Pancreas (tissue), 10 donors: ENCODE measurements at regions not wholly inside any gene's neighbourhood (a gene's known extent, or its start where the extent isn't known, plus 50 kb on each side); places are given as distances from the start of the nearest gene placed in this dataset.
A peak's percentile ranks its signal among the peaks of the same experiment; 100 is the strongest.

Experiments used
- ATAC-seq, 4 donors: fragments of 200-7000 bp; cut with Tn5 transposase; one replicate each; pipeline versions ENCODE4 v1.8.0 to v1.9.1; 2020; ENCODE audit warnings: mild to moderate bottlenecking in 4 of 4, moderate library complexity in 4 of 4
- DNase-seq, 6 donors: peaks; one replicate each; pipeline ENCODE4 v3.0.0-alpha.2; 2020
- FAIRE-seq: peaks from 2 replicates; lab custom pipeline; 2012; peaks lifted over from hg19 to GRCh38; lab: Jason Lieb, UNC
- H3K27ac ChIP-seq, 4 donors: fragments of 200-600 bp; sonication (generic); 1 replicate in 3 of 4; 2 replicates in 1 of 4; pipeline versions ENCODE4 v1.5.0 to v1.8.0; 2020
- H3K27me3 ChIP-seq, 4 donors: fragments of 200-600 bp; one replicate each; pipeline ENCODE4 v1.8.0; 2021
- H3K36me3 ChIP-seq, 3 donors: fragments of 200-600 bp; sonication (generic) in 1 of 3; one replicate each; pipeline versions ENCODE4 v1.5.0 to v1.8.0; 2020 to 2021
- H3K4me1 ChIP-seq, 3 donors: fragments of 200-600 bp; one replicate each; pipeline ENCODE4 v1.8.0; 2021
- H3K4me3 ChIP-seq, 4 donors: fragments of 200-600 bp; sonication (generic) in 2 of 4; one replicate each; pipeline versions ENCODE4 v1.5.0 to v1.8.0; 2020 to 2021
- H3K9me3 ChIP-seq, 4 donors: fragments of 200-600 bp; one replicate each; pipeline ENCODE4 v1.8.0; 2021
- CTCF ChIP-seq, 4 donors: fragments of 200-600 bp; sonication (generic) in 3 of 4; IDR thresholded peaks; one replicate each; pipeline versions ENCODE4 v1.5.0 to v1.8.0; 2021; ENCODE audit warnings: antibody characterized with exemption in 4 of 4
- WGBS, 2 donors: extraction: QIAGEN DNeasy Blood & Tissue Kit; methylation state at CpG; one replicate each; pipeline ENCODE4 v1.1.7; 2013; 5-methylcytosine and 5-hydroxymethylcytosine counted together
- intact Hi-C, 3 donors: fragments of 100-400 bp; cut with DNase I; formaldehyde crosslinking; loops; one replicate each; pipeline versions ENCODE4 v1.11.1 to v1.14.2; 2022
- donor health status: healthy with polysubstance abuse.
- donor health status: DM: no; HTN: no; CAD: no; lungs with moderate emphysema.
- donor health status: DM: no; HTN: no; CAD: no.
- donor health status: control.
- donor health status: control.
- donor health status: Bipolar disorder and iron deficiency.
- donor health status: DM: yes; HTN: yes; CAD: no.
- donor health status: DM: no; HTN: no; CAD: no.
- donor health status: DM: no; HTN: no; CAD: no.
- donor health status: DM: yes; HTN: yes; CAD: no.

- intact Hi-C loops: no loop called here
- no peak for TF ChIP-seq CTCF (IDR thresholded peaks at IDR 0.05)
- Histone ChIP-seq H3K4me3 (no peak overlapping the region), H3K27ac (no peak overlapping the region), H3K36me3 (no peaks in the 10 kb centered on the region), H3K27me3 (no peaks in the 10 kb centered on the region), H3K9me3 (no peaks in the 10 kb centered on the region), H3K4me1 (peaks cover 0 to 3% (median 0%) of the 10 kb centered on the region in 3 donors)
- FAIRE-seq (no peak), ATAC-seq (peak in 3 of 4 donors; percentile 33 to 38 (median 33)), DNase-seq (peak in 5 of 6 donors; percentile 10 to 62 (median 37))
- 72 to 75% methylated on average over 4 of the region's 4 CpGs for WGBS, 2 donors
Measured at GRCh38 chr2:56444339-56444738, 260.5 kb downstream of the CCDC85A start.

GRCh38 chr2:56448403-56449001, 264.7 kb downstream of the CCDC85A start:
- peak in 1 of 6 donors; percentile 13 for DNase-seq
- TF ChIP-seq CTCF (IDR thresholded peaks at IDR 0.05): no peak
- ATAC-seq: peak; percentile 49 to 56 (median 56)
- Histone ChIP-seq H3K4me1 (peaks cover 0 to 9% (median 4%) of the 10 kb centered on the region in 3 donors), H3K36me3 (no peaks in the 10 kb centered on the region), H3K9me3 (no peaks in the 10 kb centered on the region), H3K27ac (peak overlapping the region in 2 of 4 donors; percentile 4 to 59), H3K27me3 (no peaks in the 10 kb centered on the region), H3K4me3 (no peak overlapping the region)
- intact Hi-C loops: no loop called here
- no peak for FAIRE-seq
- 10 to 16% methylated on average over 5 of the region's 5 CpGs for WGBS, 2 donors

GRCh38 chr2:56449002-56449431, 265.2 kb downstream of the CCDC85A start:
- Histone ChIP-seq H3K36me3 (no peaks in the 10 kb centered on the region), H3K27ac (peak overlapping the region in 2 of 4 donors; percentile 26 to 59), H3K9me3 (no peaks in the 10 kb centered on the region), H3K27me3 (no peaks in the 10 kb centered on the region), H3K4me1 (peaks cover 0 to 9% (median 4%) of the 10 kb centered on the region in 3 donors), H3K4me3 (peak overlapping the region in 1 of 4 donors; percentile 15)
- FAIRE-seq (no peak), ATAC-seq (peak; percentile 99), DNase-seq (peak in 5 of 6 donors; percentile 77 to 95 (median 80))
- intact Hi-C loops: no loop called here
- no peak for TF ChIP-seq CTCF (IDR thresholded peaks at IDR 0.05)
- WGBS, 2 donors: 6 to 8% methylated on average over 8 of the region's 8 CpGs

GRCh38 chr2:56449449-56449860, 265.7 kb downstream of the CCDC85A start:
- Histone ChIP-seq H3K27ac (peak overlapping the region in 2 of 4 donors; percentile 26 to 50), H3K9me3 (no peaks in the 10 kb centered on the region), H3K4me1 (peaks cover 0 to 9% (median 4%) of the 10 kb centered on the region in 3 donors), H3K27me3 (no peaks in the 10 kb centered on the region), H3K36me3 (no peaks in the 10 kb centered on the region), H3K4me3 (peak overlapping the region in 1 of 4 donors; percentile 15)
- ATAC-seq: peak; percentile 22 to 57 (median 36)
- WGBS, 2 donors: 0 to 6% methylated on average over 2 of the region's 2 CpGs
- TF ChIP-seq CTCF (IDR thresholded peaks at IDR 0.05): no peak
- FAIRE-seq: no peak
- intact Hi-C loops: no loop called here
- no peak for DNase-seq

GRCh38 chr2:56450047-56450446, 266.3 kb downstream of the CCDC85A start:
- no peak for FAIRE-seq

More at GRCh38 chr2:56450047-56450446, 266.3 kb downstream of the CCDC85A start:
- 62 to 67% methylated on average over 1 of the region's 1 CpG for WGBS, 2 donors
- no peak for TF ChIP-seq CTCF (IDR thresholded peaks at IDR 0.05)
- no peaks in the 10 kb centered on the region for H3K9me3 ChIP-seq
- H3K4me1 ChIP-seq: peaks cover 0 to 9% (median 4%) of the 10 kb centered on the region in 3 donors
- no peaks in the 10 kb centered on the region for H3K27me3 ChIP-seq
- H3K27ac ChIP-seq: no peak overlapping the region
- H3K36me3 ChIP-seq: no peaks in the 10 kb centered on the region
- DNase-seq (no peak), ATAC-seq (no peak)
- intact Hi-C loops: no loop called here
- no peak overlapping the region for H3K4me3 ChIP-seq
